ENCODE measurements at regions not wholly inside any gene's neighbourhood (a gene's known extent, or its start where the extent isn't known, plus 50 kb on each side); places are given as distances from the start of the nearest gene placed in this dataset.

GRCh38 chr6:125481056-125481455 is 179.3 kb upstream of the HDDC2 start:
- in situ Hi-C loops (cut with MboI; ENCODE audit: low sequenced_read_pairs) (no loop called here), intact Hi-C loops (cut with micrococcal nuclease) (no loop called here), dilution Hi-C loops (cut with HindIII; ENCODE audit: low sequenced_read_pairs, unreplicated experiment) (no loop called here)
- no peak overlapping the region for H2BK5ac ChIP-seq (ENCODE audit: low read depth, low read length, poor library complexity, severe bottlenecking)
- DNase-seq (no peak), ATAC-seq (ENCODE audit: low read depth) (no peak)
- H2BK15ac ChIP-seq (ENCODE audit: low read depth, low read length), result no peak overlapping the region
- POLR2A ChIA-PET (ENCODE audit: unreplicated experiment), result interaction anchor here (0.5 kb wide), 1 partner anchor 25 kb away, joined by 3 read pairs; no protein-coding TSS in a partner anchor
- no peak overlapping the region for H3K4me2 ChIP-seq (ENCODE audit: low read depth, low read length)
- H3K27ac ChIP-seq (ENCODE audit: insufficient read depth, low read length), result no peak overlapping the region
- no peaks in the 10 kb centered on the region for H3K36me3 ChIP-seq (ENCODE audit: control insufficient read depth, insufficient read depth, low read length)
- no peaks in the 10 kb centered on the region for H3K9me3 ChIP-seq (ENCODE audit: control insufficient read depth, insufficient read depth, low read length)
- no peak overlapping the region for H3K4me3 ChIP-seq (ENCODE audit: insufficient read depth, low read depth, low read length)
- no peaks in the 10 kb centered on the region for H3K79me1 ChIP-seq (ENCODE audit: low read depth in 1 of 2, low read length in 2 of 2)
- WGBS, 2 experiments (ENCODE audit: extremely low coverage in 2 of 2, insufficient read length in 1 of 2), result no CpG with 5 or more reads among the region's 1 CpG
- H3K14ac ChIP-seq (replicated peaks; ENCODE audit: low read depth, low read length), result no peak overlapping the region
- BruUV-seq (replicated peaks), result no TSS peak
- H4K91ac ChIP-seq (ENCODE audit: insufficient read depth, low read depth, low read length), result no peak overlapping the region
- no peaks in the 10 kb centered on the region for H3K27me3 ChIP-seq (ENCODE audit: control insufficient read depth, insufficient read depth, low read length)
- H3K56ac ChIP-seq (ENCODE audit: extremely low read depth, insufficient read depth, low read length), result no peak overlapping the region
- no peak overlapping the region for H2AK9ac ChIP-seq (replicated peaks; ENCODE audit: low read depth, low read length, poor library complexity)
- CTCF ChIA-PET, result no interaction called here
- no peak overlapping the region for H2AK5ac ChIP-seq (ENCODE audit: low read depth, low read length)
- H3K4me1 ChIP-seq (ENCODE audit: control insufficient read depth, insufficient read depth, low read length), result no peaks in the 10 kb centered on the region
- H2BK20ac ChIP-seq (ENCODE audit: low read depth, low read length), result no peak overlapping the region
- H3K23ac ChIP-seq (ENCODE audit: low read depth, low read length), result no peak overlapping the region
- H2AFZ ChIP-seq (replicated peaks; ENCODE audit: low read length, poor library complexity), result no peak overlapping the region
- no peak overlapping the region for H3K9ac ChIP-seq (ENCODE audit: low read depth, low read length)
- no peaks in the 10 kb centered on the region for H4K20me1 ChIP-seq (ENCODE audit: insufficient read depth, low read length)
- H3K18ac ChIP-seq (ENCODE audit: low read depth, low read length), result no peak overlapping the region
- H2BK120ac ChIP-seq (ENCODE audit: low read depth, low read length), result no peak overlapping the region
- no peak overlapping the region for H4K5ac ChIP-seq (ENCODE audit: low read depth, low read length)
- no peak overlapping the region for H3K4ac ChIP-seq (ENCODE audit: low read depth, low read length)
- no peak overlapping the region for H4K8ac ChIP-seq (ENCODE audit: low read depth in 2 of 2, low read length in 2 of 2)
- no peak for TF ChIP-seq RFX5 (IDR thresholded peaks at IDR 0.05; ENCODE audit: low read depth, low read length)
- no peak for TF ChIP-seq CTCF (conservative IDR thresholded peaks at IDR 0.05; ENCODE audit: low read depth, low read length)
- no peak for TF ChIP-seq NFE2L2 (IDR thresholded peaks at IDR 0.05; ENCODE audit: low read depth, low read length)
- TF ChIP-seq, protein P1, sequence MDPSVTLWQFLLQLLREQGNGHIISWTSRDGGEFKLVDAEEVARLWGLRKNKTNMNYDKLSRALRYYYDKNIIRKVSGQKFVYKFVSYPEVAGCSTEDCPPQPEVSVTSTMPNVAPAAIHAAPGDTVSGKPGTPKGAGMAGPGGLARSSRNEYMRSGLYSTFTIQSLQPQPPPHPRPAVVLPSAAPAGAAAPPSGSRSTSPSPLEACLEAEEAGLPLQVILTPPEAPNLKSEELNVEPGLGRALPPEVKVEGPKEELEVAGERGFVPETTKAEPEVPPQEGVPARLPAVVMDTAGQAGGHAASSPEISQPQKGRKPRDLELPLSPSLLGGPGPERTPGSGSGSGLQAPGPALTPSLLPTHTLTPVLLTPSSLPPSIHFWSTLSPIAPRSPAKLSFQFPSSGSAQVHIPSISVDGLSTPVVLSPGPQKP (IDR thresholded peaks at IDR 0.05; ENCODE audit: borderline replicate concordance, low read depth, low read length), result no peak
- TF ChIP-seq RCOR1 (IDR thresholded peaks at IDR 0.05; ENCODE audit: insufficient replicate concordance, low read length), result no peak
- TF ChIP-seq SMC3 (IDR thresholded peaks at IDR 0.05; ENCODE audit: low read depth, low read length), result no peak
- TF ChIP-seq RAD21 (IDR thresholded peaks at IDR 0.05; ENCODE audit: low read length), result no peak
- no peak for TF ChIP-seq CHD1 (IDR thresholded peaks at IDR 0.05; ENCODE audit: low read depth, low read length)
- TF ChIP-seq POLR2A (IDR thresholded peaks at IDR 0.05; ENCODE audit: low read depth, low read length), result no peak
- TF ChIP-seq CEBPB (IDR thresholded peaks at IDR 0.05; ENCODE audit: low read depth, low read length), result no peak
- no peak for TF ChIP-seq MAZ (IDR thresholded peaks at IDR 0.05; ENCODE audit: borderline replicate concordance, low read depth, low read length)
- TF ChIP-seq MAFK (IDR thresholded peaks at IDR 0.05; ENCODE audit: low read depth, low read length), result no peak
- TF ChIP-seq, protein P2, sequence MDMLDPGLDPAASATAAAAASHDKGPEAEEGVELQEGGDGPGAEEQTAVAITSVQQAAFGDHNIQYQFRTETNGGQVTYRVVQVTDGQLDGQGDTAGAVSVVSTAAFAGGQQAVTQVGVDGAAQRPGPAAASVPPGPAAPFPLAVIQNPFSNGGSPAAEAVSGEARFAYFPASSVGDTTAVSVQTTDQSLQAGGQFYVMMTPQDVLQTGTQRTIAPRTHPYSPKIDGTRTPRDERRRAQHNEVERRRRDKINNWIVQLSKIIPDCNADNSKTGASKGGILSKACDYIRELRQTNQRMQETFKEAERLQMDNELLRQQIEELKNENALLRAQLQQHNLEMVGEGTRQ (IDR thresholded peaks at IDR 0.05; ENCODE audit: low read depth, low read length), result no peak
- no peak for TF ChIP-seq FOS (IDR thresholded peaks at IDR 0.05; ENCODE audit: low read depth, low read length)
- TF ChIP-seq MXI1 (IDR thresholded peaks at IDR 0.05; ENCODE audit: borderline replicate concordance, low read depth, low read length), result no peak
- no peak for TF ChIP-seq BHLHE40 (IDR thresholded peaks at IDR 0.05; ENCODE audit: low read depth, low read length)
- H3K9me1 ChIP-seq (ENCODE audit: insufficient read depth, low read length), result no peaks in the 10 kb centered on the region
